ENCODE measurements at regions not wholly inside any gene's neighbourhood (a gene's known extent, or its start where the extent isn't known, plus 50 kb on each side); places are given as distances from the start of the nearest gene placed in this dataset.

GRCh38 chr3:187947927-187948682 is 202.8 kb upstream of the BCL6 start:
- H3K27ac Mint-ChIP-seq = no peak overlapping the region
- no peaks in the 10 kb centered on the region for H3K9me3 Mint-ChIP-seq
- H3K36me3 Mint-ChIP-seq (ENCODE audit: low read depth) = no peaks in the 10 kb centered on the region
- peaks cover 18% of the 10 kb centered on the region for H3K4me1 Mint-ChIP-seq (ENCODE audit: low read depth)
- H3K4me3 Mint-ChIP-seq = no peak overlapping the region
- no peaks in the 10 kb centered on the region for H3K27me3 Mint-ChIP-seq (ENCODE audit: low read depth)

- Mint-ChIP-seq H3K27ac (no peak overlapping the region), H3K36me3 (ENCODE audit: low read depth) (no peaks in the 10 kb centered on the region), H3K27me3 (ENCODE audit: low read depth) (no peaks in the 10 kb centered on the region), H3K4me1 (ENCODE audit: low read depth) (peaks cover 22% of the 10 kb centered on the region), H3K4me3 (no peak overlapping the region), H3K9me3 (no peaks in the 10 kb centered on the region)
These were observed 204.0 kb upstream of the BCL6 start for GRCh38 chr3:187949093-187949820.

GRCh38 chr3:187950671-187951070 is 203.3 kb upstream of the LPP start:
- H3K27ac Mint-ChIP-seq = no peak overlapping the region
- no peaks in the 10 kb centered on the region for H3K36me3 Mint-ChIP-seq (ENCODE audit: low read depth)
- no peak overlapping the region for H3K4me3 Mint-ChIP-seq
- peaks cover 27% of the 10 kb centered on the region for H3K4me1 Mint-ChIP-seq (ENCODE audit: low read depth)
- H3K27me3 Mint-ChIP-seq (ENCODE audit: low read depth) = no peaks in the 10 kb centered on the region
- H3K9me3 Mint-ChIP-seq = no peaks in the 10 kb centered on the region

GRCh38 chr3:187951452-187952190 is 202.3 kb upstream of the LPP start:
- H3K36me3 Mint-ChIP-seq (ENCODE audit: low read depth) = peaks cover 3% of the 10 kb centered on the region
- no peaks in the 10 kb centered on the region for H3K27me3 Mint-ChIP-seq (ENCODE audit: low read depth)
- H3K4me3 Mint-ChIP-seq = no peak overlapping the region
- H3K4me1 Mint-ChIP-seq (ENCODE audit: low read depth) = peaks cover 22% of the 10 kb centered on the region
- no peaks in the 10 kb centered on the region for H3K9me3 Mint-ChIP-seq
- H3K27ac Mint-ChIP-seq = no peak overlapping the region

- no peak overlapping the region for H3K4me3 Mint-ChIP-seq
- no peaks in the 10 kb centered on the region for H3K27me3 Mint-ChIP-seq (ENCODE audit: low read depth)
- H3K27ac Mint-ChIP-seq = no peak overlapping the region
- H3K9me3 Mint-ChIP-seq = no peaks in the 10 kb centered on the region
- peaks cover 3% of the 10 kb centered on the region for H3K36me3 Mint-ChIP-seq (ENCODE audit: low read depth)
- H3K4me1 Mint-ChIP-seq (ENCODE audit: low read depth) = peaks cover 23% of the 10 kb centered on the region
These were observed 201.1 kb upstream of the LPP start for GRCh38 chr3:187952849-187953248.

- Mint-ChIP-seq H3K27me3 (ENCODE audit: low read depth) (peaks cover 4% of the 10 kb centered on the region), H3K36me3 (ENCODE audit: low read depth) (peaks cover 6% of the 10 kb centered on the region), H3K4me1 (ENCODE audit: low read depth) (peaks cover 32% of the 10 kb centered on the region), H3K27ac (no peak overlapping the region), H3K4me3 (no peak overlapping the region), H3K9me3 (no peaks in the 10 kb centered on the region)
These were observed 199.5 kb upstream of the LPP start for GRCh38 chr3:187954516-187954872.

GRCh38 chr3:187954873-187955586 is 198.9 kb upstream of the LPP start:
- peaks cover 4% of the 10 kb centered on the region for H3K27me3 Mint-ChIP-seq (ENCODE audit: low read depth)
- peaks cover 6% of the 10 kb centered on the region for H3K36me3 Mint-ChIP-seq (ENCODE audit: low read depth)
- no peaks in the 10 kb centered on the region for H3K9me3 Mint-ChIP-seq
- H3K4me1 Mint-ChIP-seq (ENCODE audit: low read depth) = peaks cover 32% of the 10 kb centered on the region
- H3K27ac Mint-ChIP-seq = no peak overlapping the region
- H3K4me3 Mint-ChIP-seq = no peak overlapping the region

GRCh38 chr3:187955587-187955952 is 198.4 kb upstream of the LPP start:
- H3K9me3 Mint-ChIP-seq = no peaks in the 10 kb centered on the region
- H3K27ac Mint-ChIP-seq = no peak overlapping the region
- peaks cover 6% of the 10 kb centered on the region for H3K36me3 Mint-ChIP-seq (ENCODE audit: low read depth)
- peaks cover 4% of the 10 kb centered on the region for H3K27me3 Mint-ChIP-seq (ENCODE audit: low read depth)
- H3K4me3 Mint-ChIP-seq = no peak overlapping the region
- H3K4me1 Mint-ChIP-seq (ENCODE audit: low read depth) = peaks cover 32% of the 10 kb centered on the region

GRCh38 chr3:187957165-187957581 is 196.8 kb upstream of the LPP start:
- Mint-ChIP-seq H3K4me1 (ENCODE audit: low read depth) (peaks cover 23% of the 10 kb centered on the region), H3K27ac (no peak overlapping the region), H3K4me3 (no peak overlapping the region), H3K9me3 (no peaks in the 10 kb centered on the region), H3K27me3 (ENCODE audit: low read depth) (peaks cover 4% of the 10 kb centered on the region), H3K36me3 (ENCODE audit: low read depth) (peaks cover 6% of the 10 kb centered on the region)

GRCh38 chr3:187957582-187957981 is 196.4 kb upstream of the LPP start:
- Mint-ChIP-seq H3K4me3 (no peak overlapping the region), H3K27me3 (ENCODE audit: low read depth) (peaks cover 4% of the 10 kb centered on the region), H3K9me3 (no peaks in the 10 kb centered on the region), H3K4me1 (ENCODE audit: low read depth) (peaks cover 22% of the 10 kb centered on the region), H3K27ac (no peak overlapping the region), H3K36me3 (ENCODE audit: low read depth) (peaks cover 6% of the 10 kb centered on the region)

- Mint-ChIP-seq H3K36me3 (ENCODE audit: low read depth) (peaks cover 6% of the 10 kb centered on the region), H3K9me3 (no peaks in the 10 kb centered on the region), H3K27ac (peak overlapping the region; percentile 53), H3K4me1 (ENCODE audit: low read depth) (peaks cover 20% of the 10 kb centered on the region), H3K27me3 (ENCODE audit: low read depth) (peaks cover 4% of the 10 kb centered on the region), H3K4me3 (peak overlapping the region; percentile 41)
These were observed 195.4 kb upstream of the LPP start for GRCh38 chr3:187958432-187959003.

GRCh38 chr3:187960820-187961219 is 193.1 kb upstream of the LPP start:
- Mint-ChIP-seq H3K9me3 (no peaks in the 10 kb centered on the region), H3K4me1 (ENCODE audit: low read depth) (peaks cover 14% of the 10 kb centered on the region), H3K27ac (no peak overlapping the region), H3K27me3 (ENCODE audit: low read depth) (peaks cover 8% of the 10 kb centered on the region), H3K36me3 (ENCODE audit: low read depth) (peaks cover 6% of the 10 kb centered on the region), H3K4me3 (no peak overlapping the region)

GRCh38 chr3:187961366-187961765 is 192.6 kb upstream of the LPP start:
- Mint-ChIP-seq H3K4me1 (ENCODE audit: low read depth) (peaks cover 14% of the 10 kb centered on the region), H3K27ac (no peak overlapping the region), H3K4me3 (no peak overlapping the region), H3K27me3 (ENCODE audit: low read depth) (peaks cover 12% of the 10 kb centered on the region), H3K36me3 (ENCODE audit: low read depth) (peaks cover 3% of the 10 kb centered on the region), H3K9me3 (no peaks in the 10 kb centered on the region)
